ENCODE measurements at regions not wholly inside any gene's neighbourhood (a gene's known extent, or its start where the extent isn't known, plus 50 kb on each side); places are given as distances from the start of the nearest gene placed in this dataset.
A peak's percentile ranks its signal among the peaks of the same experiment; 100 is the strongest.
"Not testable (repeated sequence)": the region's sequence is repeated elsewhere in the genome, so short reads cannot be mapped to it uniquely, and the experiment has no call there.

- no peak for DNase-seq
Observed at GRCh38 chr15:77909182-77909940, 168.2 kb downstream of the TBC1D2B start.

GRCh38 chr15:77908752-77909111 is 168.8 kb downstream of the TBC1D2B start:
- DNase-seq: not testable (repeated sequence)

- peak; percentile 48 for DNase-seq
Observed at GRCh38 chr15:77907824-77908751, 169.4 kb downstream of the TBC1D2B start.

GRCh38 chr15:77906062-77906990 is 171.2 kb downstream of the TBC1D2B start:
- not testable (repeated sequence) for DNase-seq

GRCh38 chr15:77905301-77905920 is 172.1 kb downstream of the TBC1D2B start:
- DNase-seq: no peak

- no peak for DNase-seq
Observed at GRCh38 chr15:77904901-77905300, 172.6 kb downstream of the TBC1D2B start.

GRCh38 chr15:77904436-77904821 is 173.1 kb downstream of the TBC1D2B start:
- no peak for DNase-seq

- DNase-seq: not testable (repeated sequence)
Observed at GRCh38 chr15:77903761-77904435, 173.6 kb downstream of the TBC1D2B start.

- DNase-seq: peak; percentile 17
Observed at GRCh38 chr15:77902921-77903760, 174.4 kb downstream of the TBC1D2B start.

- no peak for DNase-seq
Observed at GRCh38 chr15:77901921-77902750, 175.4 kb downstream of the TBC1D2B start.

GRCh38 chr15:77901251-77901881 is 176.1 kb downstream of the TBC1D2B start:
- DNase-seq: no peak

GRCh38 chr15:77900331-77900963 is 177.1 kb downstream of the TBC1D2B start:
- DNase-seq: peak; percentile 46

- not testable (repeated sequence) for DNase-seq
Observed at GRCh38 chr15:77899776-77900175, 177.7 kb downstream of the TBC1D2B start.

- no peak for DNase-seq
Observed at GRCh38 chr15:77898811-77899730, 178.4 kb downstream of the TBC1D2B start.

- no peak for DNase-seq
Observed at GRCh38 chr15:77897896-77898406, 179.6 kb downstream of the TBC1D2B start.

GRCh38 chr15:77897113-77897895 is 180.2 kb downstream of the TBC1D2B start:
- DNase-seq: not testable (repeated sequence)
